ENCODE measurements at regions not wholly inside any gene's neighbourhood (a gene's known extent, or its start where the extent isn't known, plus 50 kb on each side); places are given as distances from the start of the nearest gene placed in this dataset.

DNA sequence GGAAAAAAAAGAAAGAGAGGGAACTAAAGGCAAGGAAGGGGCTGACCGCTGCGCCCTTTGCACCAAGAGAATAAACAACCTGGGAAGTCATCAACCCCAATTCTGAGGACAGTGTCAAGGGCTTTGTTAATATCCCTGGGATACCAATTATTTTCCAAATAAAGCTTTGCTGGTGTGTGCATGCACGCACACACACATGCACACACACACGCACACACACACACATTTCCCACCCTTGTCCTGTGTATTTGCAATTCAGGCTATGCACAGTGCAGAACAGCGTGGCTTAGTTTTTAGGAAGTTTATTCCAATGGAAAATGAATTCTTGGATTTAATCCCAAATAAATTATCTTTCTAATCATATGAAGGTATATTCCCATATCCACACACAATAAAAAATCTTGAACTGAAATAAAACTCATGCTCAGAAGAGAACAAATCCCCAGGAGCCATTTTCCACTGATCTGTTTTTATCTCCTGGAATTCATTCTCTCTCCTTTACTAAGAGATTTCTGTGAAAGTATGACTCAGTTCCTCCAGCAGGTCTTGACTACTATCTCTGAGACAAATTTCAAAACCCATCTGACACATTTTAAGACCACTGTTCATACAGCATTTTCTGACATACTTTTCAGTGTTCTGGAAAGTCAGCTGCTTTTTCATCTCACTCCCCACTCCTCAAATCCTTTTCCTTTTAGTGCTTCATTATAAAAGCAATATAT is 334.4 kb upstream of the ATP2B1 start:
- no peaks in the 10 kb centered on the region for H3K4me1 Mint-ChIP-seq
- TF ChIP-seq, protein P1, sequence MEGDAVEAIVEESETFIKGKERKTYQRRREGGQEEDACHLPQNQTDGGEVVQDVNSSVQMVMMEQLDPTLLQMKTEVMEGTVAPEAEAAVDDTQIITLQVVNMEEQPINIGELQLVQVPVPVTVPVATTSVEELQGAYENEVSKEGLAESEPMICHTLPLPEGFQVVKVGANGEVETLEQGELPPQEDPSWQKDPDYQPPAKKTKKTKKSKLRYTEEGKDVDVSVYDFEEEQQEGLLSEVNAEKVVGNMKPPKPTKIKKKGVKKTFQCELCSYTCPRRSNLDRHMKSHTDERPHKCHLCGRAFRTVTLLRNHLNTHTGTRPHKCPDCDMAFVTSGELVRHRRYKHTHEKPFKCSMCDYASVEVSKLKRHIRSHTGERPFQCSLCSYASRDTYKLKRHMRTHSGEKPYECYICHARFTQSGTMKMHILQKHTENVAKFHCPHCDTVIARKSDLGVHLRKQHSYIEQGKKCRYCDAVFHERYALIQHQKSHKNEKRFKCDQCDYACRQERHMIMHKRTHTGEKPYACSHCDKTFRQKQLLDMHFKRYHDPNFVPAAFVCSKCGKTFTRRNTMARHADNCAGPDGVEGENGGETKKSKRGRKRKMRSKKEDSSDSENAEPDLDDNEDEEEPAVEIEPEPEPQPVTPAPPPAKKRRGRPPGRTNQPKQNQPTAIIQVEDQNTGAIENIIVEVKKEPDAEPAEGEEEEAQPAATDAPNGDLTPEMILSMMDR (IDR thresholded peaks at IDR 0.05), result no peak
- H3K4me3 Mint-ChIP-seq, result no peak overlapping the region
- H3K9me3 Mint-ChIP-seq, result peaks cover 7% of the 10 kb centered on the region
- no peak for DNase-seq
- no peaks in the 10 kb centered on the region for H3K27me3 Mint-ChIP-seq (ENCODE audit: low read depth, poor library complexity)
- no peaks in the 10 kb centered on the region for H3K36me3 Mint-ChIP-seq (ENCODE audit: low read depth)
- H3K27ac Mint-ChIP-seq, result no peak overlapping the region

DNA sequence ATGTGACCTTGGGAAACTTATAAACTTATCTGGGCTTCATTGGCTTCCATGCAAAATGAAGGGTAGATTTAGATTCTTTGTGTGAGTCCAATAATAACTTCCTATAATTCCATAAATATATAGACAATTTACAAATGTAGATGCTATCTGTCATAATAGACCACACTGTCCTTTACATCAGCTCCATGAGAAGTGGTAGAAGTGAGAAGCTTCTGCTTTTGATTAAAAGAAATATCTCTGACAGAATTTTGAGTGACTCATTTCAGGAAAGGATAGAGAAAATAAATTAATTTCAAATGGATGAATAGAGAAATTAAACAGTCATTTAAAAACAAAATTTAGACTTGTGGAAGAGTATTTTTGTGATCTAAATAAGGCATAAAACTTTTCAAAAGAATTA is 329.7 kb upstream of the ATP2B1 start:
- no peaks in the 10 kb centered on the region for H3K4me1 Mint-ChIP-seq
- H3K27ac Mint-ChIP-seq, result no peak overlapping the region
- no peaks in the 10 kb centered on the region for H3K27me3 Mint-ChIP-seq (ENCODE audit: low read depth, poor library complexity)
- TF ChIP-seq, protein P1 (IDR thresholded peaks at IDR 0.05), result no peak
- peaks cover 6% of the 10 kb centered on the region for H3K9me3 Mint-ChIP-seq
- DNase-seq, result no peak
- H3K4me3 Mint-ChIP-seq, result no peak overlapping the region
- H3K36me3 Mint-ChIP-seq (ENCODE audit: low read depth), result no peaks in the 10 kb centered on the region

DNA sequence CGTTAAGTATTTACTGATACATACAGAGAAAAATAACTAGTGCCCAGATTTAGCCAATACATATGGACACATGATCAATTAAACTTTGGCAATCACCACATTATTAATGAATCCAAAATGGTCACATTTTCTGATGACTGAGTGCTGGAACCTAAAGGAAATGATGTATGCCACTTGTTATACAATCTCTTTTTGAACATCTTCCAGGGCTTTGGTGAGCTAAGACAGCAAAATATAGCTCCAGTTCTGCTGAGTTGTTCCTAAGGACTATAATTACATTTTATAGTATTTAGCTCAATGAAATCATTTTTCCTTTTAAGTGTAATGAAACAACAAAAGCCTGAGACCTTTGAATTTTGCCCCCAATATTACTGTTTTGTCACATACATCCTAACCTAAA is 329.1 kb upstream of the ATP2B1 start:
- no peaks in the 10 kb centered on the region for H3K27me3 Mint-ChIP-seq (ENCODE audit: low read depth, poor library complexity)
- no peak overlapping the region for H3K4me3 Mint-ChIP-seq
- H3K27ac Mint-ChIP-seq, result no peak overlapping the region
- no peak for DNase-seq
- H3K9me3 Mint-ChIP-seq, result peaks cover 6% of the 10 kb centered on the region
- no peaks in the 10 kb centered on the region for H3K36me3 Mint-ChIP-seq (ENCODE audit: low read depth)
- TF ChIP-seq, protein P1 (IDR thresholded peaks at IDR 0.05), result no peak
- no peaks in the 10 kb centered on the region for H3K4me1 Mint-ChIP-seq

DNA sequence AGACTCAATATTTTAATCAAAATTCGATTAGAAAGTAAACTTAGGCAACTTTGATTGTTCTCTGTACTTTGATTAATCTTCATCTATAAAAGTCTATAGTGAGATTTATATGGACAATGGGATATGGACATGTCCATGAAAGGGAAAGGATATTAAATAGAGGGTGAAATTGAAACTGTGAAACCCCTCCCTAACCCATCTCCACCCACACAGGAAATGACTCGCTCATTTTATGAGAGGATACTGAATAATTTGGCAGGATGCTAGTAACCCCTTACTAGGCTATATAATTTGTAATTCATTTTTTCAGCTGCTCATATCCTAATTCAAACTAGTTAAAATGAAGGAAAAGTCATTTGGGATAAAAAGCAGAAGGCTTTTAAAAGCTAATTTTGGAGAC is 328.0 kb upstream of the ATP2B1 start:
- H3K9me3 Mint-ChIP-seq, result peaks cover 6% of the 10 kb centered on the region

DNA sequence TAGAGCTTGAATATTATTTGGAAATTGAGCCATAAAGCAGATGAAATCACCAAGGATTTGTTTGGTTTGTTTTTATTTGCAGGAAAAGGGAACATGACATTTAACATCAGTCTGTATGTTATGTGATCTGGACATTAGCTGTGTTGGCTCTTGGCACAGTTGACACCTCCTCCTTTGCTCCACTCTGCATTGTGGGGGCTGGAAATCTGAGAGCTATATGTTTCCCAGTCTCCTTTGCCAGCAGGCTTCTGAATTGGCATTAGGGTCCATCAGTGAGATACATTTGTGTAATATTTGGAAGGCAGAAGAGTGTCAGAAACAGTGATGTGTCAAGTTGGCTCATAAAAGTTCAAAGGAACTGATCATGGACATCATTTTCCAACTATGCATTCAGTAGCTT is 322.1 kb upstream of the ATP2B1 start:
- Mint-ChIP-seq H3K9me3 (no peaks in the 10 kb centered on the region), H3K27ac (no peak overlapping the region), H3K27me3 (ENCODE audit: low read depth, poor library complexity) (no peaks in the 10 kb centered on the region), H3K4me1 (peaks cover 15% of the 10 kb centered on the region), H3K36me3 (ENCODE audit: low read depth) (no peaks in the 10 kb centered on the region), H3K4me3 (no peak overlapping the region)
- DNase-seq, result no peak
- TF ChIP-seq, protein P1 (IDR thresholded peaks at IDR 0.05), result no peak

More for the DNA sequence above, 328.0 kb upstream of the ATP2B1 start:
- no peaks in the 10 kb centered on the region for H3K36me3 Mint-ChIP-seq (ENCODE audit: low read depth)
- no peaks in the 10 kb centered on the region for H3K27me3 Mint-ChIP-seq (ENCODE audit: low read depth, poor library complexity)
- TF ChIP-seq, protein P1 (IDR thresholded peaks at IDR 0.05), result no peak
- no peaks in the 10 kb centered on the region for H3K4me1 Mint-ChIP-seq
- H3K27ac Mint-ChIP-seq, result no peak overlapping the region
- no peak for DNase-seq
- H3K4me3 Mint-ChIP-seq, result no peak overlapping the region

DNA sequence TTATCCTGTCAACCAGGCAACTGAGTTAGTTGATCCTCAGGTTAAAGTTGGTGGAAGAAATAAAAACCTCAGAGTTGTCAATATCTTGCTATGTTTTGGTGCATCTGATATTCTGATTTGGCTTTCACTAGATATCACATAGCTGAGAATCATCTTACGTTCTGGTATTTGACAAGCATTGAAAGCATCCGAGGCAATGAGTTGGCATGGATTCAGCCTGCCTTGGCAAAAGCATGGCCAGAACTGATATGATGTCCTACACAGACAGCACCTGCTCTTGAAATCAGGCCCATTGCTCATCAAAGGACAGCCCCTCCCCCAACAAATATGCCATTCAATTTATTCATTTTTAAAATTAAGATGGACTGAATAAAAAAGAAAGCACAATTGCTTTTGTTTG is 320.7 kb upstream of the ATP2B1 start:
- Mint-ChIP-seq H3K36me3 (ENCODE audit: low read depth) (no peaks in the 10 kb centered on the region), H3K4me1 (peaks cover 15% of the 10 kb centered on the region), H3K4me3 (no peak overlapping the region), H3K27me3 (ENCODE audit: low read depth, poor library complexity) (peaks cover 3% of the 10 kb centered on the region), H3K27ac (no peak overlapping the region), H3K9me3 (no peaks in the 10 kb centered on the region)
- TF ChIP-seq, protein P1 (IDR thresholded peaks at IDR 0.05), result no peak
- no peak for DNase-seq

Measured in nephron progenitor cell (in vitro differentiated cells).